Breast epithelium (tissue), 4 donors: ENCODE measurements at regions not wholly inside any gene's neighbourhood (a gene's known extent, or its start where the extent isn't known, plus 50 kb on each side); places are given as distances from the start of the nearest gene placed in this dataset.

ENCODE experiments used
- DNase-seq, 2 donors: peaks; one replicate each; pipeline ENCODE4 v3.0.0-alpha.2; 2019; ENCODE audit warnings: low spot score in 2 of 2
- H3K27ac ChIP-seq, 2 donors: fragments of 200-600 bp; sonication (generic) in 1 of 2; one replicate each; pipeline ENCODE4 v1.5.1; 2016 to 2019; ENCODE audit warnings: mild to moderate bottlenecking in 1 of 2
- H3K27me3 ChIP-seq, 2 donors: fragments of 200-600 bp; sonication (generic) in 1 of 2; one replicate each; pipeline versions ENCODE4 v1.5.1 to v1.6.0; 2017 to 2019; ENCODE audit warnings: control low read depth in 1 of 2, mild to moderate bottlenecking in 1 of 2
- H3K36me3 ChIP-seq: fragments of 200-600 bp; one replicate; pipeline ENCODE4 v1.5.1; 2019
- H3K4me1 ChIP-seq, 2 donors: fragments of 200-600 bp; sonication (generic); one replicate each; pipeline ENCODE4 v1.5.1; 2016 to 2019; ENCODE audit warnings: control low read depth in 1 of 2
- H3K4me3 ChIP-seq, 3 donors: fragments of 200-600 bp; sonication (generic); 1 replicate in 2 of 3; 2 replicates in 1 of 3; pipeline ENCODE4 v1.5.1; 2016 to 2019; ENCODE audit warnings: mild to moderate bottlenecking in 3 of 3, moderate library complexity in 2 of 3
- H3K9me3 ChIP-seq, 2 donors: fragments of 200-600 bp; sonication (generic) in 1 of 2; one replicate each; pipeline ENCODE4 v1.5.1; 2016 to 2019; ENCODE audit warnings: control low read depth in 1 of 2
- POLR2A ChIP-seq: fragments of 450-650 bp; IDR thresholded peaks from one replicate; pipeline ENCODE4 v1.6.1; 2016; ENCODE audit warnings: antibody characterized with exemption, mild to moderate bottlenecking, moderate library complexity
- POLR2AphosphoS5 ChIP-seq, 3 donors: sonication (generic); formaldehyde crosslinking; IDR thresholded peaks; one replicate each; pipeline ENCODE4 v1.6.1; 2017; ENCODE audit warnings: antibody characterized with exemption in 3 of 3
- intact Hi-C: fragments of 100-400 bp; cut with DNase I; formaldehyde crosslinking; loops from one replicate; pipeline ENCODE4 v1.15.1; 2023; ENCODE audit warnings: low total_unique reads
- TF ChIP-seq, protein P1 (sequence below), 3 donors: fragments of 450-650 bp; IDR thresholded peaks; one replicate each; pipeline ENCODE4 v1.5.1; 2016 to 2017; ENCODE audit warnings: antibody characterized with exemption in 3 of 3, mild to moderate bottlenecking in 3 of 3, moderate library complexity in 3 of 3

- H3K4me1 ChIP-seq, result no peaks in the 10 kb centered on the region
- no peak for DNase-seq
- H3K27ac ChIP-seq, result no peak overlapping the region
- no peaks in the 10 kb centered on the region for H3K36me3 ChIP-seq
- H3K27me3 ChIP-seq, result no peaks in the 10 kb centered on the region
- intact Hi-C loops, result no loop called here
- no peak overlapping the region for H3K4me3 ChIP-seq
- H3K9me3 ChIP-seq, result peaks cover 3 to 9% of the 10 kb centered on the region in 2 donors
- no peak for TF ChIP-seq POLR2A
- TF ChIP-seq POLR2AphosphoS5 (IDR thresholded peaks at IDR 0.05), result no peak
- TF ChIP-seq, protein P1, sequence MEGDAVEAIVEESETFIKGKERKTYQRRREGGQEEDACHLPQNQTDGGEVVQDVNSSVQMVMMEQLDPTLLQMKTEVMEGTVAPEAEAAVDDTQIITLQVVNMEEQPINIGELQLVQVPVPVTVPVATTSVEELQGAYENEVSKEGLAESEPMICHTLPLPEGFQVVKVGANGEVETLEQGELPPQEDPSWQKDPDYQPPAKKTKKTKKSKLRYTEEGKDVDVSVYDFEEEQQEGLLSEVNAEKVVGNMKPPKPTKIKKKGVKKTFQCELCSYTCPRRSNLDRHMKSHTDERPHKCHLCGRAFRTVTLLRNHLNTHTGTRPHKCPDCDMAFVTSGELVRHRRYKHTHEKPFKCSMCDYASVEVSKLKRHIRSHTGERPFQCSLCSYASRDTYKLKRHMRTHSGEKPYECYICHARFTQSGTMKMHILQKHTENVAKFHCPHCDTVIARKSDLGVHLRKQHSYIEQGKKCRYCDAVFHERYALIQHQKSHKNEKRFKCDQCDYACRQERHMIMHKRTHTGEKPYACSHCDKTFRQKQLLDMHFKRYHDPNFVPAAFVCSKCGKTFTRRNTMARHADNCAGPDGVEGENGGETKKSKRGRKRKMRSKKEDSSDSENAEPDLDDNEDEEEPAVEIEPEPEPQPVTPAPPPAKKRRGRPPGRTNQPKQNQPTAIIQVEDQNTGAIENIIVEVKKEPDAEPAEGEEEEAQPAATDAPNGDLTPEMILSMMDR (IDR thresholded peaks at IDR 0.05), result no peak
Measured at GRCh38 chr3:835096-835495, 257.7 kb upstream of the CNTN6 start.

GRCh38 chr3:839981-840380, 252.8 kb upstream of the CNTN6 start:
- intact Hi-C loops, result no loop called here
- Histone ChIP-seq H3K27me3 (no peaks in the 10 kb centered on the region), H3K27ac (no peak overlapping the region), H3K4me3 (no peak overlapping the region), H3K36me3 (no peaks in the 10 kb centered on the region), H3K9me3 (no peaks in the 10 kb centered on the region), H3K4me1 (no peaks in the 10 kb centered on the region)
- no peak for DNase-seq
- TF ChIP-seq POLR2A (no peak), POLR2AphosphoS5 (IDR thresholded peaks at IDR 0.05) (no peak)
- TF ChIP-seq, protein P1 (IDR thresholded peaks at IDR 0.05), result no peak

- intact Hi-C loops, result no loop called here
- Histone ChIP-seq H3K4me3 (no peak overlapping the region), H3K9me3 (no peaks in the 10 kb centered on the region), H3K36me3 (no peaks in the 10 kb centered on the region), H3K4me1 (no peaks in the 10 kb centered on the region), H3K27ac (no peak overlapping the region), H3K27me3 (no peaks in the 10 kb centered on the region)
- TF ChIP-seq, protein P1 (IDR thresholded peaks at IDR 0.05), result no peak
- TF ChIP-seq POLR2AphosphoS5 (IDR thresholded peaks at IDR 0.05), result no peak
- no peak for TF ChIP-seq POLR2A
- no peak for DNase-seq
Measured at GRCh38 chr3:851098-851790, 241.6 kb upstream of the CNTN6 start.

- no peak overlapping the region for H3K27ac ChIP-seq
- no peaks in the 10 kb centered on the region for H3K27me3 ChIP-seq
- no peak for TF ChIP-seq POLR2A
- DNase-seq, result no peak
- intact Hi-C loops, result no loop called here
- H3K4me3 ChIP-seq, result no peak overlapping the region
- no peaks in the 10 kb centered on the region for H3K36me3 ChIP-seq
- no peaks in the 10 kb centered on the region for H3K4me1 ChIP-seq
- H3K9me3 ChIP-seq, result no peaks in the 10 kb centered on the region
Measured at GRCh38 chr3:852033-852432, 240.8 kb upstream of the CNTN6 start.

DNA sequence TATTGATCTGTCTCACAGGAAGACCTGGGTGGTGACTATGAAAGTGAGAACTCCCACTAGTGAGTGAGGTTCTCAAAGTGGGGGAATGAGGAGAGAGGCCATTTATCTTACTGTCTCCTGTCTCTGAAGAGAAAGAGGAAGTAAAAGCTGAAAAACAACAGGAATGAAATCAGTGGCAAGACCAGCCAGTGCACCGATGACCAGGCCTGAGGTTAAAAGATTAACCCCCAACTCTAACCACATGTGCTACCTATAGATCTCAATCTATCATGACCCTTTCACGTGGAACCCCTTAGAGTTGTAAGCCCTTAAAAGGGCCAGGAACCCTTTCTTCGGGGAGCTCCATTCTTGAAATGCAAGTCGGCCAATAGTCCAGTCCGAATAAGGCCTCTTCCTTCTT, 239.3 kb upstream of the CNTN6 start:
- intact Hi-C loops, result no loop called here

More for the DNA sequence above, 239.3 kb upstream of the CNTN6 start:
- DNase-seq, result no peak
- Histone ChIP-seq H3K36me3 (no peaks in the 10 kb centered on the region), H3K4me3 (no peak overlapping the region), H3K27ac (no peak overlapping the region), H3K4me1 (no peaks in the 10 kb centered on the region), H3K27me3 (no peaks in the 10 kb centered on the region), H3K9me3 (no peaks in the 10 kb centered on the region)
- TF ChIP-seq, protein P1 (IDR thresholded peaks at IDR 0.05), result no peak
